Smooth muscle cell (in vitro differentiated cells): ENCODE measurements at regions not wholly inside any gene's neighbourhood (a gene's known extent, or its start where the extent isn't known, plus 50 kb on each side); places are given as distances from the start of the nearest gene placed in this dataset.
"Not testable (repeated sequence)": the region's sequence is repeated elsewhere in the genome, so short reads cannot be mapped to it uniquely, and the experiment has no call there.

Source experiments
- DNase-seq: peaks from one replicate; lab custom pipeline; 2025; ENCODE audit not compliant: unreplicated experiment; lab: John Stamatoyannopoulos, UW
- H2AFZ ChIP-seq: fragments of 200-600 bp; sonication (generic); 2 replicates; pipeline ENCODE4 v1.6.0; 2016; ENCODE audit warnings: antibody characterized with exemption, low read depth, mild to moderate bottlenecking
- H3F3A ChIP-seq: fragments of 200-600 bp; sonication (generic); 2 replicates; pipeline ENCODE4 v1.6.0; 2017; ENCODE audit warnings: antibody characterized with exemption, low read depth
- H3K27ac ChIP-seq: fragments of 200-600 bp; sonication (generic); 2 replicates; pipeline ENCODE4 v1.5.1; 2016; ENCODE audit warnings: low read depth, mild to moderate bottlenecking
- H3K27me3 ChIP-seq: fragments of 200-600 bp; sonication (generic); 2 replicates; pipeline ENCODE4 v1.6.1; 2016; ENCODE audit warnings: low read depth, mild to moderate bottlenecking
- H3K36me3 ChIP-seq: fragments of 200-600 bp; sonication (generic); 2 replicates; pipeline ENCODE4 v1.5.1; 2016; ENCODE audit warnings: low read depth
- H3K4me1 ChIP-seq: fragments of 200-600 bp; sonication (generic); 2 replicates; pipeline ENCODE4 v1.5.1; 2016; ENCODE audit warnings: low read depth
- H3K4me2 ChIP-seq: fragments of 200-600 bp; sonication (generic); 2 replicates; pipeline ENCODE4 v1.6.0; 2016; ENCODE audit warnings: mild to moderate bottlenecking
- H3K4me3 ChIP-seq: fragments of 200-600 bp; sonication (generic); 2 replicates; pipeline ENCODE4 v1.5.1; 2016; ENCODE audit warnings: mild to moderate bottlenecking
- H3K79me2 ChIP-seq: fragments of 200-600 bp; sonication (generic); 2 replicates; pipeline ENCODE4 v1.6.0; 2016; ENCODE audit warnings: low read depth, mild to moderate bottlenecking
- H3K9ac ChIP-seq: fragments of 200-600 bp; sonication (generic); 2 replicates; pipeline ENCODE4 v1.6.0; 2016; ENCODE audit warnings: low read depth
- H3K9me3 ChIP-seq: fragments of 200-600 bp; sonication (generic); replicated peaks from 2 replicates; pipeline ENCODE4 v1.5.1; 2016; ENCODE audit warnings: low read depth
- H4K20me1 ChIP-seq: fragments of 200-600 bp; sonication (generic); 2 replicates; pipeline ENCODE4 v1.6.0; 2016; ENCODE audit warnings: low read depth
- WGBS: methylation state at CpG from one replicate; pipeline ENCODE4 v1.1.7; 2016; ENCODE audit warnings: low lambda C conversion rate; 5-methylcytosine and 5-hydroxymethylcytosine counted together

DNA sequence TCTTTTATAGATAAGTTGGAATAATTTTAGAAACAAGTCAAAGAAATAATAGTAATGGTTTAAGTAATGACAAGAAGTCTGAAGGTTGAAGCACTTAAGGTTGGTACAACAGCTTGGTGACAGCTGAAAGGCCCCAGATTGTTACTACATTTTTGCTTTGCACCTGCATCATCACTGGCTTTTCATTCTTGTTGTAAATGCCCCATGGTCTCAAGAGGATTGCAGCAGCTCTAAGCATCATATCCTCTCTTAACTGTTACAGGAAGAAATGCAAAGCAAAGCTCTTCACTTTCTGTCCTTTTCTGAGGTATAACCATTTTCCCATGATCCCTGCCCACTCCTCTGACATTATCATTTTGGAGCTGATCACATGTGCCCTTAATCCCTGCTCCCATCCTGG lies 461.0 kb downstream of the RPIA start:
- H3K9ac ChIP-seq, H3K4me1 ChIP-seq, H3K27ac ChIP-seq, H3K9me3 ChIP-seq, H2AFZ ChIP-seq, H3K79me2 ChIP-seq, H3K36me3 ChIP-seq, H3F3A ChIP-seq, DNase-seq, H3K4me3 ChIP-seq, H3K27me3 ChIP-seq, H3K4me2 ChIP-seq, H4K20me1 ChIP-seq: not testable (repeated sequence)

- not testable (repeated sequence) for H3K9ac ChIP-seq, H3K27me3 ChIP-seq, H3K27ac ChIP-seq, H4K20me1 ChIP-seq, H3K79me2 ChIP-seq, H3K4me2 ChIP-seq, H3K4me3 ChIP-seq, H3F3A ChIP-seq, H3K36me3 ChIP-seq, H3K9me3 ChIP-seq, H3K4me1 ChIP-seq, H2AFZ ChIP-seq, DNase-seq
- 33% methylated on average over 1 of the region's 2 CpGs for WGBS
These were observed 461.7 kb downstream of the RPIA start for GRCh38 chr2:89153210-89153609.

- H3F3A ChIP-seq, H4K20me1 ChIP-seq, H3K36me3 ChIP-seq, H3K27me3 ChIP-seq, H3K4me1 ChIP-seq, H3K9ac ChIP-seq, H3K4me2 ChIP-seq, H2AFZ ChIP-seq, H3K27ac ChIP-seq, H3K9me3 ChIP-seq, H3K79me2 ChIP-seq, H3K4me3 ChIP-seq, DNase-seq: not testable (repeated sequence)
- WGBS: 29% methylated on average over 1 of the region's 2 CpGs
These were observed 462.8 kb downstream of the RPIA start for GRCh38 chr2:89154247-89154682.

DNA sequence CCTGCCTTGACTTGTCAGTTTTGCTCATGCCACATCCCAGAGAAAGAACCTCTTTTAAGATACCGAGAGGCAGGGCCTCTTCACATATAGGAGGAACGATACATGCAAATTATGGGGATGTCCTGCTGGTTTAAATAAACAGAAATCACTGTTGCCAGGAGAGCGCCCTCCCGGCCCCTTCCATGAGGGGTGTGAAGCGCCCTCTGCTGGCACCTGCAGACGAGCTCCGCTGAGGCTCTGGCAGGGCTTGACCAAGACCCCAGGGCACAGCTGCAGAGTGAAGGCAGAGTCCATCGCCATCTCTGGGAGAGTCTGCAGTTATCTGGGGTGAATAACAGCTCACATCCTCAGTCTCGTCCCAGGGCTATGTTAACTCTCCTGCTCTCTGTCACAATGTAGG lies 468.8 kb downstream of the RPIA start:
- not testable (repeated sequence) for DNase-seq, H3K27me3 ChIP-seq, H2AFZ ChIP-seq, H3K27ac ChIP-seq, H3K9ac ChIP-seq, H3K4me3 ChIP-seq, H3K36me3 ChIP-seq, H4K20me1 ChIP-seq, H3F3A ChIP-seq, H3K4me1 ChIP-seq, H3K4me2 ChIP-seq, H3K79me2 ChIP-seq, H3K9me3 ChIP-seq
- WGBS: 51% methylated on average over 6 of the region's 9 CpGs

- not testable (repeated sequence) for H2AFZ ChIP-seq, H3K79me2 ChIP-seq, H3K4me1 ChIP-seq, H3K4me3 ChIP-seq, H3K27me3 ChIP-seq, H3K9ac ChIP-seq, H4K20me1 ChIP-seq, H3K4me2 ChIP-seq, H3K9me3 ChIP-seq, H3K36me3 ChIP-seq, H3F3A ChIP-seq, H3K27ac ChIP-seq, DNase-seq
- 29% methylated on average over 2 of the region's 2 CpGs for WGBS
These were observed 470.2 kb downstream of the RPIA start for GRCh38 chr2:89161626-89162025.

DNA sequence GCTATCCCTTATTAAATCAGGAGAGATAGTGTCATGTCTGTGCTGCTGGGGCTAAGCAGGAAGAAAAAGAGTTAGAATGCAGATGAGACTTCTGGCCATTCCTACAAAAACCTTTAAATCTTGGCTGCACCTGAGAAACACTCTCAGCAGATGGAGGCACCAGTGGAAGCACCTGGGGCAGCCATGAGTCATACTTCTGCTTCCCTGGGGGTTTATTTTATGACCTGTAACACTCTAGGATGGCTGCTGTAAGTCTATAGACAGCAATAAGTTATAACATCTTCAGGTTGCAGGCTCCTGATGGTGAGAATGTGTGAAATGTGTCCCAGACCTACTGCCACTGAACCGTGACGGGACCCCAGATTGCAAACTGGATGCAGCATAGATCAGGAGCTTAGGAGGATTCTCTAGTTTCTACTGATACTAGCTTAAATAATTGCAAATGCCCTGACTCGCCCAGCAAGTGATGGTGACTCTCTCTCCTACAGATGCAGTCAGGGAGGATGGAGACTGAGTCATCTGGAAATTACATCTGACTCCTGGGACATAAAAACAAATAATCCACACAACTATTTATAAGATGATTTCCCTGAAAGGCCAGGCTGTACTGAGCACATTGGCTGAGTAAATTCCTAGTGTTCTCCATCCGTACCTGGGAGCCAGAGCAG lies 479.2 kb downstream of the RPIA start:
- not testable (repeated sequence) for H4K20me1 ChIP-seq, H2AFZ ChIP-seq, H3K4me1 ChIP-seq, H3K9me3 ChIP-seq, H3K4me2 ChIP-seq, H3K79me2 ChIP-seq, DNase-seq, H3K4me3 ChIP-seq, H3F3A ChIP-seq, H3K27ac ChIP-seq, H3K9ac ChIP-seq, H3K27me3 ChIP-seq, H3K36me3 ChIP-seq
- 65% methylated on average over 4 of the region's 4 CpGs for WGBS

DNA sequence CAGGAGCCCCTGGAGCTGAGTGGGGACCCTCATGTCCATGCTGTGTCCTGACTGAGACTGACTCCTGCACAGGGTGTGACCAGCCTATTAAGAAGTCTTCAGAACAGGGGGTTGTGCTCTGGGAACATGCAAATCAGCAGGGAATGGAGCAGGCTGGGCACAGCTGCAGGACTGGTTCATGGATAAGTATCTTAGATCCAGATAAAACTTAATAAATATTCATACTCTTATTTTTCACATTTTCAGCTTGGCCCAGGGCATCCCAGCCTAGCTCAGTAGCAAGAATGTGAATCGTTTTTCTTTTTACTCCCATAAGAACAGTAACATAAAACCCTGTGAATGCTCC lies 479.7 kb downstream of the RPIA start:
- H3K79me2 ChIP-seq, H3K9me3 ChIP-seq, DNase-seq, H3K36me3 ChIP-seq, H3F3A ChIP-seq, H3K4me3 ChIP-seq, H3K27me3 ChIP-seq, H4K20me1 ChIP-seq, H2AFZ ChIP-seq, H3K4me2 ChIP-seq, H3K4me1 ChIP-seq, H3K27ac ChIP-seq, H3K9ac ChIP-seq: not testable (repeated sequence)
- 56% methylated on average over 1 of the region's 1 CpG for WGBS

GRCh38 chr2:89177004-89177403 lies 485.5 kb downstream of the RPIA start:
- H3K36me3 ChIP-seq, H3K79me2 ChIP-seq, H2AFZ ChIP-seq, H3K4me1 ChIP-seq, H3K4me3 ChIP-seq, H3K27ac ChIP-seq, H3F3A ChIP-seq, H3K9me3 ChIP-seq, H3K27me3 ChIP-seq, H3K9ac ChIP-seq, H4K20me1 ChIP-seq, H3K4me2 ChIP-seq, DNase-seq: not testable (repeated sequence)

GRCh38 chr2:89182221-89182620 lies 490.7 kb downstream of the RPIA start:
- not testable (repeated sequence) for H3F3A ChIP-seq, H3K4me1 ChIP-seq, H3K27ac ChIP-seq, H3K27me3 ChIP-seq, H3K4me3 ChIP-seq, H3K79me2 ChIP-seq, DNase-seq, H3K9me3 ChIP-seq, H3K36me3 ChIP-seq, H4K20me1 ChIP-seq, H2AFZ ChIP-seq, H3K9ac ChIP-seq, H3K4me2 ChIP-seq
- 63% methylated on average over 4 of the region's 4 CpGs for WGBS
